H1 (cell line): ENCODE measurements at regions not wholly inside any gene's neighbourhood (a gene's known extent, or its start where the extent isn't known, plus 50 kb on each side); places are given as distances from the start of the nearest gene placed in this dataset.

ENCODE experiments used
- CTCF ChIA-PET: fragments of 300-600 bp; sonication (Branson Sonifier 250); formaldehyde crosslinking; loops from one replicate; lab custom pipeline; 2021; ENCODE audit not compliant: partially characterized antibody; lab: Charles Lee
- POLR2A ChIA-PET: fragments of 300-600 bp; sonication (Branson Sonifier 250); formaldehyde crosslinking; loops from one replicate; lab custom pipeline; 2021; ENCODE audit warnings: inconsistent platforms; ENCODE audit not compliant: partially characterized antibody; lab: Charles Lee
- DNase-seq, 2 experiments: peaks; one replicate each; pipeline versions ENCODE4 v3.0.0 to v3.0.0-alpha.2; 2010 to 2022; ENCODE audit warnings: low spot score in 2 of 2, low read depth in 1 of 2, mixed read lengths in 1 of 2
- FAIRE-seq: peaks from 2 replicates; lab custom pipeline; 2011; peaks lifted over from hg19 to GRCh38; lab: Jason Lieb, UNC
- H2AFZ ChIP-seq: 2 replicates; pipeline ENCODE4 v1.8.1; 2012; ENCODE audit warnings: low read length, inconsistent platforms
- H2AK5ac ChIP-seq: 2 replicates; pipeline ENCODE4 v1.6.1; 2013; ENCODE audit warnings: low read depth, low read length
- H2BK120ac ChIP-seq: replicated peaks from 2 replicates; pipeline ENCODE3; 2013; ENCODE audit warnings: low read depth, low read length, inconsistent platforms
- H2BK12ac ChIP-seq: 2 replicates; pipeline ENCODE4 v1.6.1; 2013; ENCODE audit warnings: low read depth, low read length
- H2BK15ac ChIP-seq: 2 replicates; pipeline ENCODE4 v1.6.1; 2013; ENCODE audit warnings: low read length
- H2BK20ac ChIP-seq: 2 replicates; pipeline ENCODE4 v1.6.1; 2013; ENCODE audit warnings: low read length
- H2BK5ac ChIP-seq: 2 replicates; pipeline ENCODE4 v1.6.1; 2013; ENCODE audit warnings: low read depth, low read length
- H3K14ac ChIP-seq: 2 replicates; pipeline ENCODE4 v1.6.1; 2013; ENCODE audit warnings: inconsistent platforms; ENCODE audit not compliant: insufficient read length
- H3K18ac ChIP-seq: 2 replicates; pipeline ENCODE4 v1.6.1; 2013; ENCODE audit warnings: low read length; ENCODE audit errors: extremely low read depth
- H3K23ac ChIP-seq: 2 replicates; pipeline ENCODE4 v1.6.1; 2013; ENCODE audit warnings: inconsistent platforms; ENCODE audit not compliant: insufficient read length
- H3K23me2 ChIP-seq: 2 replicates; pipeline ENCODE4 v1.6.1; 2013; ENCODE audit warnings: low read depth, low read length
- H3K27ac ChIP-seq: 2 replicates; pipeline ENCODE4 v1.6.1; 2011; ENCODE audit warnings: low read depth, low read length, inconsistent platforms
- H3K27me3 ChIP-seq, 4 experiments: replicated peaks in 1 of 4; 1 replicate in 1 of 4; 2 replicates in 3 of 4; pipeline versions ENCODE4 v1.6.1 to v1.8.1; 2011 to 2013; ENCODE audit warnings: low read length in 3 of 4, mild to moderate bottlenecking in 3 of 4, inconsistent platforms in 2 of 4, mixed read lengths in 2 of 4, moderate library complexity in 1 of 4; ENCODE audit not compliant: control insufficient read depth in 3 of 4, insufficient read depth in 3 of 4; ENCODE audit errors: extremely low read depth in 1 of 4
- H3K36me3 ChIP-seq, 4 experiments: 2 replicates each; pipeline versions ENCODE4 v1.6.1 to v1.8.1; 2011 to 2013; ENCODE audit warnings: mild to moderate bottlenecking in 4 of 4, low read length in 3 of 4, moderate library complexity in 2 of 4, control low read depth in 1 of 4, inconsistent platforms in 1 of 4; ENCODE audit not compliant: insufficient read depth in 4 of 4, control insufficient read depth in 2 of 4
- H3K4ac ChIP-seq: replicated peaks from 2 replicates; pipeline ENCODE3; 2013; ENCODE audit warnings: low read length, low read depth, mixed read lengths, inconsistent platforms; ENCODE audit not compliant: insufficient read length
- H3K4me1 ChIP-seq, 4 experiments: replicated peaks in 1 of 4; 1 replicate in 1 of 4; 2 replicates in 3 of 4; pipeline versions ENCODE4 v1.6.1 to v1.8.1; 2011 to 2013; ENCODE audit warnings: low read length in 3 of 4, inconsistent platforms in 2 of 4, mixed read lengths in 1 of 4; ENCODE audit not compliant: insufficient read depth in 4 of 4, control insufficient read depth in 3 of 4
- H3K4me2 ChIP-seq, 2 experiments: 2 replicates each; pipeline versions ENCODE4 v1.6.1 to v1.8.1; 2011 to 2013; ENCODE audit warnings: low read depth in 2 of 2, low read length in 2 of 2, control low read depth in 1 of 2, inconsistent platforms in 1 of 2, mild to moderate bottlenecking in 1 of 2; ENCODE audit not compliant: insufficient read depth in 1 of 2
- H3K4me3 ChIP-seq, 4 experiments: fragments of 200-600, 300-600 bp in 1 of 4; sonication (generic), shearing (Covaris generic), sonication (Bioruptor Twin) in 1 of 4; 2 replicates each; pipeline versions ENCODE4 v1.5.1 to v1.8.1; 2011 to 2016; ENCODE audit warnings: low read length in 4 of 4, low read depth in 3 of 4, control low read depth in 2 of 4, inconsistent platforms in 2 of 4, mild to moderate bottlenecking in 2 of 4, mixed read lengths in 1 of 4, moderate library complexity in 1 of 4; ENCODE audit not compliant: insufficient read depth in 2 of 4; ENCODE audit errors: extremely low read depth in 1 of 4
- H3K56ac ChIP-seq: replicated peaks from 2 replicates; pipeline ENCODE3; 2013; ENCODE audit warnings: low read depth, mild to moderate bottlenecking, mixed read lengths, low read length, inconsistent platforms; ENCODE audit not compliant: insufficient read length
- H3K79me1 ChIP-seq: 2 replicates; pipeline ENCODE4 v1.6.1; 2013; ENCODE audit warnings: low read depth, low read length, control low read depth
- H3K79me2 ChIP-seq, 2 experiments: 2 replicates each; pipeline versions ENCODE4 v1.6.1 to v1.8.1; 2012 to 2013; ENCODE audit warnings: low read length in 2 of 2, mild to moderate bottlenecking in 2 of 2, inconsistent platforms in 1 of 2; ENCODE audit not compliant: insufficient read depth in 2 of 2, control insufficient read depth in 1 of 2
- H3K9ac ChIP-seq, 4 experiments: replicated peaks in 1 of 4; 1 replicate in 1 of 4; 2 replicates in 3 of 4; pipeline versions ENCODE4 v1.6.1 to v1.8.1; 2011 to 2013; ENCODE audit warnings: low read depth in 3 of 4, low read length in 3 of 4, control low read depth in 2 of 4, mild to moderate bottlenecking in 2 of 4, moderate library complexity in 2 of 4, inconsistent platforms in 1 of 4; ENCODE audit errors: extremely low read depth in 1 of 4
- H3K9me3 ChIP-seq, 2 experiments: 2 replicates each; pipeline versions ENCODE4 v1.6.1 to v1.8.1; 2012 to 2013; ENCODE audit warnings: mild to moderate bottlenecking in 2 of 2, moderate library complexity in 2 of 2, control low read depth in 1 of 2, inconsistent platforms in 1 of 2, low read depth in 1 of 2, low read length in 1 of 2, mixed read lengths in 1 of 2; ENCODE audit not compliant: insufficient read depth in 2 of 2
- H4K20me1 ChIP-seq, 2 experiments: replicated peaks in 1 of 2; 2 replicates each; pipeline versions ENCODE3 to v1.8.1; 2011 to 2013; ENCODE audit warnings: inconsistent platforms in 2 of 2, low read length in 2 of 2, mild to moderate bottlenecking in 1 of 2; ENCODE audit not compliant: insufficient read depth in 2 of 2, control insufficient read depth in 1 of 2
- H4K5ac ChIP-seq: 2 replicates; pipeline ENCODE4 v1.6.1; 2013; ENCODE audit warnings: low read length, low read depth, mixed read lengths, inconsistent platforms; ENCODE audit not compliant: insufficient read length
- H4K8ac ChIP-seq: 2 replicates; pipeline ENCODE4 v1.8.0; 2013; ENCODE audit warnings: mild to moderate bottlenecking, moderate library complexity, low read length, inconsistent platforms; ENCODE audit not compliant: insufficient read depth; ENCODE audit errors: extremely low read depth
- H4K91ac ChIP-seq: replicated peaks from 2 replicates; pipeline ENCODE3; 2013; ENCODE audit warnings: low read length, mixed read lengths, inconsistent platforms; ENCODE audit not compliant: insufficient read length
- BCL11A ChIP-seq, 2 experiments: IDR thresholded peaks; one replicate each; pipeline ENCODE4 v1.6.1; 2011; ENCODE audit warnings: low read depth in 2 of 2, low read length in 2 of 2, mild to moderate bottlenecking in 2 of 2
- BRCA1 ChIP-seq: IDR thresholded peaks from 2 replicates; pipeline ENCODE4 v1.6.1; 2012; ENCODE audit warnings: low read depth, low read length, improper control_type of control experiment
- CTCF ChIP-seq, 3 experiments: IDR thresholded peaks; 1 replicate in 2 of 3; 2 replicates in 1 of 3; pipeline versions ENCODE4 v1.5.1 to v1.6.1; 2011; ENCODE audit warnings: low read length in 3 of 3, mild to moderate bottlenecking in 3 of 3, inconsistent platforms in 2 of 3, low read depth in 1 of 3, moderate library complexity in 1 of 3; ENCODE audit not compliant: insufficient read depth in 1 of 3; ENCODE audit errors: control extremely low read depth in 1 of 3
- JUND ChIP-seq: IDR thresholded peaks from 2 replicates; pipeline ENCODE4 v1.6.1; 2011; ENCODE audit warnings: mild to moderate bottlenecking, improper control_type of control experiment, low read length
- NANOG ChIP-seq: IDR thresholded peaks from 2 replicates; pipeline ENCODE4 v1.6.1; 2011; ENCODE audit warnings: low read length, low read depth, mild to moderate bottlenecking, inconsistent platforms; ENCODE audit not compliant: insufficient read depth, poor library complexity, severe bottlenecking
- RFX5 ChIP-seq: IDR thresholded peaks from 2 replicates; pipeline ENCODE4 v1.6.1; 2011; ENCODE audit warnings: low read depth, low read length, improper control_type of control experiment, borderline replicate concordance
- SP2 ChIP-seq: IDR thresholded peaks from 2 replicates; pipeline ENCODE4 v1.6.1; 2012; ENCODE audit warnings: mild to moderate bottlenecking, low read length, inconsistent platforms
- SRF ChIP-seq: IDR thresholded peaks from 2 replicates; pipeline ENCODE4 v1.6.1; 2011; ENCODE audit warnings: mild to moderate bottlenecking, low read depth, low read length, moderate library complexity
- TBP ChIP-seq: IDR thresholded peaks from 2 replicates; pipeline ENCODE4 v1.6.1; 2011; ENCODE audit warnings: low read depth, low read length, improper control_type of control experiment

- DNase-seq (no peak), FAIRE-seq (no peak)
- Histone ChIP-seq H4K8ac (no peak overlapping the region), H2AFZ (no peak overlapping the region), H2BK15ac (no peak overlapping the region), H3K79me1 (no peaks in the 10 kb centered on the region), H3K27me3 (no peaks in the 10 kb centered on the region), H3K9me3 (peaks cover 8 to 14% of the 10 kb centered on the region in 2 experiments), H3K18ac (no peak overlapping the region), H3K4me2 (no peak overlapping the region), H3K4me1 (peaks cover 0 to 2% (median 0%) of the 10 kb centered on the region in 4 experiments; a peak in 4 of 7 replicates), H4K5ac (no peak overlapping the region), H3K4me3 (no peak overlapping the region), H3K4ac (no peak overlapping the region), H2BK5ac (no peak overlapping the region), H3K36me3 (no peaks in the 10 kb centered on the region), H2AK5ac (no peak overlapping the region), H3K56ac (no peak overlapping the region), H2BK120ac (no peak overlapping the region), H3K23me2 (no peaks in the 10 kb centered on the region), H2BK12ac (no peak overlapping the region), H3K14ac (no peak overlapping the region), H3K79me2 (no peaks in the 10 kb centered on the region), H4K91ac (no peak overlapping the region), H3K23ac (no peak overlapping the region), H3K9ac (no peak overlapping the region), H3K27ac (no peak overlapping the region), H2BK20ac (no peak overlapping the region), H4K20me1 (no peaks in the 10 kb centered on the region)
- TF ChIP-seq SP2 = no peak
- no peak for TF ChIP-seq TBP
- no peak for TF ChIP-seq BCL11A (IDR thresholded peaks at IDR 0.05; ENCODE audit: low read depth in 2 of 2, low read length in 2 of 2)
- no peak for TF ChIP-seq RFX5
- TF ChIP-seq NANOG = no peak
- TF ChIP-seq BRCA1 = no peak
- no peak for TF ChIP-seq SRF
- no peak for TF ChIP-seq CTCF (IDR thresholded peaks at IDR 0.05; ENCODE audit: control extremely low read depth in 1 of 3, insufficient read depth in 1 of 3, low read depth in 1 of 3, low read length in 3 of 3)
- no peak for TF ChIP-seq JUND
- ChIA-PET CTCF (interaction anchor here (1.0 kb wide), 1 partner anchor 36 kb away, joined by 3 read pairs; no protein-coding TSS in a partner anchor), POLR2A (no interaction called here)
Observed at GRCh38 chr4:154953691-154954090, 172.6 kb downstream of the RBM46 start.
